ENCODE measurements at regions not wholly inside any gene's neighbourhood (a gene's known extent, or its start where the extent isn't known, plus 50 kb on each side); places are given as distances from the start of the nearest gene placed in this dataset.

GRCh38 chr4:111713276-111713675 is 432.0 kb upstream of the FAM241A start:
- no peak for DNase-seq

DNA sequence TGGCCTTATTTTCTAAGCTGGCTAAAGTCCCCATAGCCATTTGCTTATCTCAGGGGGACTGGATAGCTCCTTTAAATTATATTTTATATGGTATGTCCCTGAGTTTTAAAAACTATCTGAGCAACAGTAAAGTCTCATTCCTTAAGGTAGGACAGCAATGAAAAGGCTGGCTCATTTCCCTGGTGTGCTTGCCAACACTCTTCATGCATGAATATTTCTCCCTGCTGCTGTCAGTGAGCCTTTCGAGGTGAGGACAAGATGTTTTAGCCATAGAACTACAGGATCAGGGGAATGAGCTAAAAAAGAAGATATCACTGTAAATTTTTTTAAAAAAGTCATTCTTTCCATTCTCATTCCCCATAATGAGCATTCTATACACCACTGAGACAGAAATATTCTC is 427.3 kb upstream of the FAM241A start:
- DNase-seq = no peak

- DNase-seq = no peak
These were observed 426.3 kb upstream of the FAM241A start for GRCh38 chr4:111718763-111719559.

- no peak for DNase-seq
These were observed 424.4 kb upstream of the FAM241A start for GRCh38 chr4:111720866-111721265.

DNA sequence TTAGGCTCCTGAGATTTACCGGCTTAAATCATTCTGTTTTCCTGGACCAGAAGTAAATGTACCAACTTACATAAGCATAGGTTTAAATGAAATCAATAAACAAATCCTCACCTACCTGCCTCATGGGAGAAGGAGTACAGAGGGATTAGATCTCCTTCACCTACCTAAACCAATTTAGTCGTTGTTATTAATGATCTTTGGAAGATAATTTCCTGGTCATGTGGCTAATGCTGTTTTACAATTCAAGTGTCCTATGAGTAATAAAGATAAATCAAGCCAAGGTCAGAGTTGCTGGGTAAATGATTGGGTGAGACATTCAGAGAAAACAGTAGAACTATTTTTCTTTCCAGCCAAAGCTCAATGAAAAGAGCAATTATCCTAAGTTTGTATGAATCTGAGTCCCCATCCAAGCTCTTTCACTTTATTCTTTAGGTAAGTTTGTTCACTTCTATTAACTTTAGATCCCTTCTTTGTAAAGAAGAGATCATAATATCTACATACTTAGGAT is 423.0 kb upstream of the FAM241A start:
- no peak for DNase-seq

DNA sequence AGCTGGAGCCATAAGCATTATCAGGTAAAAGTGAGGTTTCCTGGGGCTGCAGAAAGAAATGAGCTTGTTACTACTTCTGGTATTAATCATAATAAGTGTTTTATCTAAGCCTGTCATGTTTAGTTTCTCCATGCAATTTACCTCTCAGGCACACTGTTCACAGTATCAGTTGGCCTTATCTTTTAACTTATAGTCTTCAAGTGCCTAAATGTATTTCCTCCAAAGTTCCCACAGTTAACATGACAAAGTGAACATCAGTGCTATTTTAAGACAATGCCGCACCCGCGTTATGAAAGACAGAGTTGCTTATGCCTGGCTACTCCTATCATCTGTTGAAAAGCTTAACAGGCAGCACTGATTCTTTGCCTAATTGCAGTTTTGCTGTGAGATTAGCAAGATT is 408.7 kb upstream of the FAM241A start:
- DNase-seq = no peak

DNA sequence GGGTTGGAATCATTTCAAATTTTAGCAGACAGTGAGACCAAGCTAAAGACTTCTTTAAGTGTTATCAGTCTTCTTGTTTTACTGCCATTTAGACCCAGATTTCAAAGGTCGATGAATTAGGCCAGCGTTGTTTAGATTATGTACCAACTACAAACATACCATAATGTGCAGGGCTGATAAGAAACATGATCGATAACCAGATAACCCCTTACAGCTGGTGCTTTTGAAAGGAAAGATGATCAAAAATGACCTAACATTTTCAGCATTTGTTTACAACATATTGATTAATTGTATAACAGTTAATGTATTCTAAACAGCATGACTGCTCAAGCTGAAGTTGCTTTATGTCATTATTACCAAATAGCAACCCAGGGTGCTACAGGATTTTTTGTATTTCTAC is 400.4 kb upstream of the FAM241A start:
- DNase-seq = no peak

DNA sequence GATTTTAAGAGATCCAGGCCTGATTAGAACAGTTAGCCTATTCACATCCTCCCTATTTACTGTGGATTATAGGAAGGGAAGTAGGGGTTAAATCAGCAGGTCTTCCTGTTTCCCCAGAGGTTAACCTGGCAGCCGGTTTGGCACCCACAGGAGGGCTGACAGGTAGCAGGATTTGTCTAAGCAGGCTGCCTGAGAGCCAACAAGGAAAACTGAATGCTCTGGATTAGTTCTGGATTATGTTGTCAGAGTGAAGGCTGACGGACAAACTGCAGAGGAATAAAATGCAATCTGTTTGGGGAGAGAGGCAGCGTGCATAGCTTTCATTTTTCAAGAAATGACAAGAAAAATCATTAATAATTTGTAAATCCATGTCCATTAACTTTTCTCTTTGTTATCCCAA is 397.1 kb upstream of the FAM241A start:
- no peak for DNase-seq

DNA sequence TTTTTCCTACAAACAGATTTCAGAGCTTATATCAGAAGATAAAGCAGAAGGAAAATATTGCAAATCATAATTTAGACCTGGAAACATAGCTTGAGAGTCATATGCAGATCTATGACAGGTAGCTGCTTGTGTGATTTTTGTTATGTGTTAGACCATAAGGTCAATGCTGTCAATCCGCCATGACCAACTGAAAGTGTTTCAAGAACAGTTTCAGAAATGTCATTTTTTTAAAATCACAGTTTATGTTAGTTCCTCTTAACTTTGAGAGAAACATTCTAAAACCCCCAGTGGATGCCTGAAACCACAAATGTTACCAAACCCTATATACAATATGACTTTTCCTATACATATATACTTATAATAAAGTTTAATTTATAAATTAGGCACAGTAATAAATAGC is 391.3 kb upstream of the FAM241A start:
- DNase-seq = no peak

DNA sequence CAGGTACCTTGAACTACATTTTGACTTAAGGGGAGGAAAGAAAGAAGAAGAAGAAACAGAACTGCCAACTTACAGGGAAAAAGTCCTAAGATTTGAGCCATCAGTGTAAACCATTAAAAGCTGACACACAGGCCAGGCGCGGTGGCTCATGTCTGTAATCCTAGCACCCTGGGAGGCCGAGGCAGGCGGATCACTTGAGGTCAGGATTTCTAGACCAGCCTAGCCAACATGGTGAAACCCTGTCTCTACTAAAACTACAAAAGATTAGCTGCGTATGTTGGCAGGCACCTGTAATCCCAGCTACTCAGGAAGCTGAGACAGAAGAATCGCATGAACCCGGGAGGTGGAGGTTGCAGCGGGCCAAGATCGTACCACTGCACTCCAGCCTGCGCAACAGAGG is 389.7 kb upstream of the FAM241A start:
- no peak for DNase-seq

DNA sequence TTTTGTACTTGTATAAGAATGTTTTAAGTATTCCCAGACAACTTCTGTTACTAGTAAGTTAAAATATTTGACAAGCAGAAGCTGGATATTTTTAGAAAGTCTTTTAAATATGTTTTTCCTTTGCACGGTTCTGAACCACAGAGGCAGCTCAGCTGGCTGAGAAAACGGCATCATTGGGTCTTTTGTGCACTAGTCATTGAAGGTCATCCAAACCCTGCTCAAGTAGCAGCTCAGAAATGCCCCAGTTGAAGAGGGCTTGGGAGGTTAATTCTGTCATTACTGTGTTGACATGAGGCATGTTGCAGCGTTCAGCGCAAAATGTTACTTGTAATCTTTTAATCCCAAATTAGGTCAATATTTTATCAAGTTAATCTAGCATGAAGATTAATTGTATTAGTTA is 383.7 kb upstream of the FAM241A start:
- DNase-seq = no peak

DNA sequence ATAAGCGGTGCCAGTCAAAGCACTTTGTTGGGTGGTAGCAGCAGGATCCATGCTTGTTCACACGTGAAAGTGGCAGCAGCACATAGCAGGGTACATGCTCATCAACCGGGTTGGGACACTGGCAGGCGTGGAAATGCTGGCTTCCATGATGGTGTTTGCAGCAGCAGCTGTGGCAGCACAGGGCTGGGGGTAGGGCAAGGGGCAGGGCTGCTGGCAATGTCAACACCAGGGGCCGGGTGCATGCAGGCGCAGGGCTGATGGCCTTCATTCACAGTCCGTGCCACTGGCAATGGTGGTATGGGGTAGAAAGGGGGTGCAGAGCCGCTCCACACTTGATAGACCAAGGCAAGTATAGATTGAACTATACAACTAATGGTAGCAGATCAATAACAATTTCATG is 374.7 kb upstream of the FAM241A start:
- DNase-seq = no peak

DNA sequence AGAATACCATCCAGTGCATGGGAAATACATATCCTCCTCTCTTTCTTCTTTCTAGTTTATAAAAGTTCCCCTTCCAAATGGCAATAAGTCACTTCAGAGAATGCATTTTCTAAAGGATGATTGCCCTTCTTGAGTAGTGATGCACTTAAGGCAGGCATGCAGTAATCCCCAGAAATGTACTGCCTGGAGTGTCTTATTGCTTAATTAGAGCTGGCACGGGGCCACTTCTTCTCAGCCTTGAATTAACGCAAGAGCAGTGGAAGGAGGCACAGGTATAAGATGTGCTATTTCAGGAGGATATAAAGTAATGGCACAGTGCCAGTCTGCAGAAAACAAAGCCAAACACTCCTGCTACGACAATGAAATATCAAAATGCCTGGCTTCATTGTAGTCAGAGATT is 371.4 kb upstream of the FAM241A start:
- DNase-seq = peak in 1 of 2 donors; percentile 7

DNA sequence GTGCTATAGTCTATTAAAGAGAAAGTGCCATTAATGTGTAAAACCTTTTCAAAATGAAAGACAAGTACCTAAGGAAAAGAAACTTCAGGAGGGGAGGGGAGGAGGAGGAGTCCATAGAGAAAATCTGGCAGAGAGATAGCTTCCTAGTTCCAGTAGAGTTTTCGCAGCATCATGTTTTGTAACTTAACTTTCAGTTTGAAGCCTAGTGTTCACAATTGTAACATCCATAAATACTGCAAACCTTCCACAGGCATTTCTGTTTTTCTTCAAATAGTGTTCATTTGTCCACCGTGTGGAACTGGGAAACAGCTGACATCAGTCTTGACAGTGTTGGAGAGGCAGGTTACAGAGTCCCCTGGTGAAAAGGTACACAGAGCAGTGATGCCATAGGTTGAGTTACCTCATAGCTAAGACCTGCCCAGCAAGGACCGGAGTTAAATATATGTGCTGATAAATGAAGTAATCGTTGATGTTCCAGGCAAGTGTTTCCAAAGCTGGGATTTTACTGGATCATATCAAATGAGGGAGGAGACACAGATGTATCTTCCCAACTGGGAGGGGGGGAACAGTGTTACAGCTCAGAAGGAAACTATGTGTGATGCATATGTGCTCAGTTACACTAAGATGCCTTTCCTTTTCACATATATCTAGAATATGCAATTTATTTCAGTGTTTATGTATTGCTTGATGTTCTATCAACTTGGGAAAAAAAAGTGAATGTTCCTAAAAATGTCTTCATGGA is 369.5 kb upstream of the FAM241A start:
- DNase-seq = no peak

GRCh38 chr4:111776561-111776960 is 368.7 kb upstream of the FAM241A start:
- no peak for DNase-seq

- DNase-seq = no peak
These were observed 366.7 kb upstream of the FAM241A start for GRCh38 chr4:111778543-111778942.

DNA sequence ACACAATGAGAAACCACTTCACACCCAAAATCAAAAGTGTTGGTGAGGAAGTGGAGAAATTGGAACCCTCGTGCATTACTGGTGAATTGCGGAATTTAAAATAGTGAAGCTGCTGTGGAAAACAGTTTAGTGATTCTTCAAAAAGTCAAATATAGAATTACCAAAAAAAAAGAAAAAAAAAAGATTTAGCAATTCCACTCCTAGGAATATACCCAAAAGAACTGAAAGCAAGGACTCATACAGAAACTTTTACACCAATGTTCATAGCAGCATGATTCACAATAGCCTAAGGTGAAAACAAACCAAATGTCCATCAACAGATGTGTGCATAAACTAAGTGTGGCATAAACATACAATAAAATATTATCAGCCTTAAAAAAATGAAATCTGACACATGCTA is 364.3 kb upstream of the FAM241A start:
- no peak for DNase-seq

DNA sequence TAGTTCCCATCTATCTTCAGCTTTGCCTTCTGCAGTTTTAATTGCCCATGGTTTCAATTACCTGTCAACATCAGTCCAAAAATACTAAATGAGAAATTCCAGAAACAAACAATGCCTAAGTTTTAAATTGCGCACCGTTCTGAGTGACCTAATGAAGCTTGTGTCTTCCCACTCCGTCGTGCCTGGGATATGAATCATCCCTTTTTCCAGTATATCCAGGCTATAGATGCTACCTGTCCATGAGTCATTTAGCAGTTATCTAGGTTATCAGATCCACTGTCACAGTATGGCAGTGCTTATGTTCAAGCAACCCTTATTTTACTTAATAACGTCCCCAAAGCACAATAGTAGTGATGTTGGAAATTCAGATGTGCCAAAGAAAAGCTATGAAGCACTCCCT is 363.6 kb upstream of the FAM241A start:
- no peak for DNase-seq

GRCh38 chr4:111788099-111788498 is 357.2 kb upstream of the FAM241A start:
- no peak for DNase-seq

GRCh38 chr4:111789901-111790640 is 355.2 kb upstream of the FAM241A start:
- DNase-seq = no peak

DNA sequence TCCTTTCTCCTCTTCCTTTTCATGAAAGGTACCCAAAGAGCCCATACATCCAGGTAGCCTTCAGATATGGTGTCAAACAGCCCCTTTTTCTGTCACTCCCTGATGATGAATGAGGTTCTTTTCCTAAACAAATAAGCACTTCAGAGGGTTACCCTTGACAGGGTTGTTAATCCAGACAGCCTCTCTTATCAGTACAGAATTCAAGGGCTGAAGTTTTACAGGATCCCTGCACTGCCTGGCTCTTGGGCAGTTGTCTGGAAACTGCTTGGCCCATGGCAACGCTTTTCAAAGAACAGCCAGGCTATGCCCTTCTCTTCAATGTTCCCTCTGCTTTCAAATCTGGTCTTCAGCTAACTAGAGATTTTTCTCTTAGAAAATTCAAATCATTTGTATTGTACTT is 352.6 kb upstream of the FAM241A start:
- no peak for DNase-seq

DNA sequence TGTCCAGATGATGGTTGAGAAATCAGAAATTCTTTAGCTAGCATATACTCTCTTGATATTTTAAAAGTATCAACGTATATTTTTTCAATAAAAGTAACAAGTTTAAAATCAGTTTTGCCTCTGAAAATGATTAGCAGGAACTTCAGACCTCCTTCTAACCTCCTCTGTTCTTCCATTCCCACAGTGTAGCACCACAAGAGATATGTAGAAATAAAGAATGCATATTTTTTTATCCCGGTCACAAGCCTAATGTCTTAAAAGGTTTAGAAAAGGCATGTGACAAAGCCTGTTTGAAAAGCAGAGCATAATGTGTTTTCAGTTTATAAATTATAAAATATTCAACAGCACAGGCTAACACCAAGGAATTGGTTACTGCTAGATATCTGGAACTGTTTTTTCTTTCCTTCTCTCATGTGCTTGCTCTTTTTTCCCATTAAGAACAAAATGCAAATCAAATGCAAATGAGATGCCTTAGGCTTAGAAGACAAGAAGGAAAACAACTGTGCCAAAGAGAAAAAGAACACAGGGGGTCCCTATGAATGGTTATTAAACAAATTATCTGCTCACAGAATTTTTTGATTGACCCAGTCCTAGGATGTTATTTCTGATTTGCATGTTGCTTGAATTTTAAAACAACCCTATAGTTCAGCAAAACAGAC is 351.7 kb upstream of the FAM241A start:
- no peak for DNase-seq
